ENCODE measurements at regions not wholly inside any gene's neighbourhood (a gene's known extent, or its start where the extent isn't known, plus 50 kb on each side); places are given as distances from the start of the nearest gene placed in this dataset.

GRCh38 chr2:150783015-150783414 is 295.5 kb upstream of the RND3 start:
- Histone ChIP-seq H3K27ac (ENCODE audit: low read depth, low read length, poor library complexity, severe bottlenecking) (no peak overlapping the region), H3K79me2 (ENCODE audit: insufficient read depth, low read length) (no peaks in the 10 kb centered on the region), H3F3A (ENCODE audit: insufficient read depth, low read length) (no peaks in the 10 kb centered on the region), H3K4me3 (ENCODE audit: low read depth, low read length, poor library complexity, severe bottlenecking) (no peak overlapping the region), H4K20me1 (ENCODE audit: insufficient read depth, low read length) (no peaks in the 10 kb centered on the region), H3K36me3 (ENCODE audit: insufficient read depth, low read length) (no peaks in the 10 kb centered on the region), H3K9me2 (ENCODE audit: low read depth, low read length) (no peaks in the 10 kb centered on the region), H3K9ac (ENCODE audit: low read length) (no peak overlapping the region), H2AFZ (ENCODE audit: low read length) (no peak overlapping the region), H3K9me3 (ENCODE audit: low read length) (no peaks in the 10 kb centered on the region), H3K27me3 (ENCODE audit: insufficient read depth, low read length) (no peaks in the 10 kb centered on the region), H3K4me1 (ENCODE audit: insufficient read depth, low read length, severe bottlenecking) (no peaks in the 10 kb centered on the region), H3K4me2 (ENCODE audit: low read length) (no peak overlapping the region)
- TF ChIP-seq CTCF (IDR thresholded peaks at IDR 0.05; ENCODE audit: low read length) (no peak), EZH2 (IDR thresholded peaks at IDR 0.05; ENCODE audit: borderline replicate concordance, low read length) (no peak)

- Histone ChIP-seq H3K9me3 (ENCODE audit: low read length) (no peaks in the 10 kb centered on the region), H3K4me1 (ENCODE audit: insufficient read depth, low read length, severe bottlenecking) (no peaks in the 10 kb centered on the region), H3K27me3 (ENCODE audit: insufficient read depth, low read length) (no peaks in the 10 kb centered on the region), H3F3A (ENCODE audit: insufficient read depth, low read length) (no peaks in the 10 kb centered on the region), H3K9ac (ENCODE audit: low read length) (no peak overlapping the region), H2AFZ (ENCODE audit: low read length) (no peak overlapping the region), H3K4me2 (ENCODE audit: low read length) (no peak overlapping the region), H3K79me2 (ENCODE audit: insufficient read depth, low read length) (no peaks in the 10 kb centered on the region), H4K20me1 (ENCODE audit: insufficient read depth, low read length) (no peaks in the 10 kb centered on the region), H3K27ac (ENCODE audit: low read depth, low read length, poor library complexity, severe bottlenecking) (no peak overlapping the region), H3K36me3 (ENCODE audit: insufficient read depth, low read length) (no peaks in the 10 kb centered on the region), H3K4me3 (ENCODE audit: low read depth, low read length, poor library complexity, severe bottlenecking) (no peak overlapping the region), H3K9me2 (ENCODE audit: low read depth, low read length) (no peaks in the 10 kb centered on the region)
- TF ChIP-seq EZH2 (IDR thresholded peaks at IDR 0.05; ENCODE audit: borderline replicate concordance, low read length) = no peak
- TF ChIP-seq CTCF (IDR thresholded peaks at IDR 0.05; ENCODE audit: low read length) = no peak
Observed at GRCh38 chr2:150782613-150783012, 295.1 kb upstream of the RND3 start.

GRCh38 chr2:150781142-150781541 is 293.7 kb upstream of the RND3 start:
- H3K4me2 ChIP-seq (ENCODE audit: low read length) = no peak overlapping the region
- H3K9me2 ChIP-seq (ENCODE audit: low read depth, low read length) = no peaks in the 10 kb centered on the region
- no peaks in the 10 kb centered on the region for H3K79me2 ChIP-seq (ENCODE audit: insufficient read depth, low read length)
- TF ChIP-seq CTCF (IDR thresholded peaks at IDR 0.05; ENCODE audit: low read length) (no peak), EZH2 (IDR thresholded peaks at IDR 0.05; ENCODE audit: borderline replicate concordance, low read length) (no peak)
- H3F3A ChIP-seq (ENCODE audit: insufficient read depth, low read length) = no peaks in the 10 kb centered on the region
- no peaks in the 10 kb centered on the region for H3K27me3 ChIP-seq (ENCODE audit: insufficient read depth, low read length)
- H3K9ac ChIP-seq (ENCODE audit: low read length) = no peak overlapping the region
- H4K20me1 ChIP-seq (ENCODE audit: insufficient read depth, low read length) = no peaks in the 10 kb centered on the region
- no peaks in the 10 kb centered on the region for H3K36me3 ChIP-seq (ENCODE audit: insufficient read depth, low read length)
- H3K9me3 ChIP-seq (ENCODE audit: low read length) = no peaks in the 10 kb centered on the region
- H3K27ac ChIP-seq (ENCODE audit: low read depth, low read length, poor library complexity, severe bottlenecking) = no peak overlapping the region
- H2AFZ ChIP-seq (ENCODE audit: low read length) = no peak overlapping the region
- no peak overlapping the region for H3K4me3 ChIP-seq (ENCODE audit: low read depth, low read length, poor library complexity, severe bottlenecking)
- H3K4me1 ChIP-seq (ENCODE audit: insufficient read depth, low read length, severe bottlenecking) = no peaks in the 10 kb centered on the region
